ENCODE measurements at regions not wholly inside any gene's neighbourhood (a gene's known extent, or its start where the extent isn't known, plus 50 kb on each side); places are given as distances from the start of the nearest gene placed in this dataset.

- TF ChIP-seq EGR1 (IDR thresholded peaks at IDR 0.05; ENCODE audit: low read depth in 2 of 2) (no peak), TAF1 (conservative IDR thresholded peaks at IDR 0.05) (no peak), JUND (IDR thresholded peaks at IDR 0.05) (no peak), GABPA (IDR thresholded peaks at IDR 0.05 in 1 of 2, conservative IDR thresholded peaks at IDR 0.05 in 1 of 2) (no peak), FOXA2 (IDR thresholded peaks at IDR 0.05) (no peak), FOXA1 (IDR thresholded peaks at IDR 0.05) (no peak)
- no peaks in the 10 kb centered on the region for H3K36me3 ChIP-seq (ENCODE audit: control insufficient read depth in 4 of 4, insufficient read depth in 3 of 4, low read depth in 1 of 4, low read length in 3 of 4)
- H3K27me3 ChIP-seq (ENCODE audit: control insufficient read depth in 4 of 4, insufficient read depth in 4 of 4, low read length in 3 of 4) = no peaks in the 10 kb centered on the region
- no peak overlapping the region for H3K4me3 ChIP-seq (ENCODE audit: low read depth in 1 of 3, low read length in 3 of 3)
- H3K4me1 ChIP-seq (ENCODE audit: control insufficient read depth in 4 of 4, insufficient read depth in 4 of 4, low read length in 3 of 4) = peaks cover 0 to 7% (median 6%) of the 10 kb centered on the region in 4 donors
- no peak overlapping the region for H3K9ac ChIP-seq (ENCODE audit: low read depth in 1 of 2, low read length in 2 of 2)
- DNase-seq (ENCODE audit: low spot score) = no peak
- 87% methylated on average over 6 of the region's 6 CpGs for WGBS
- no peaks in the 10 kb centered on the region for H3K9me3 ChIP-seq (ENCODE audit: control insufficient read depth in 4 of 4, low read length in 3 of 4)
- H3K27ac ChIP-seq (ENCODE audit: low read depth in 1 of 2, low read length in 2 of 2) = no peak overlapping the region
These were observed 118.3 kb downstream of the SLC25A47 start for GRCh38 chr14:100441271-100441947.

DNA sequence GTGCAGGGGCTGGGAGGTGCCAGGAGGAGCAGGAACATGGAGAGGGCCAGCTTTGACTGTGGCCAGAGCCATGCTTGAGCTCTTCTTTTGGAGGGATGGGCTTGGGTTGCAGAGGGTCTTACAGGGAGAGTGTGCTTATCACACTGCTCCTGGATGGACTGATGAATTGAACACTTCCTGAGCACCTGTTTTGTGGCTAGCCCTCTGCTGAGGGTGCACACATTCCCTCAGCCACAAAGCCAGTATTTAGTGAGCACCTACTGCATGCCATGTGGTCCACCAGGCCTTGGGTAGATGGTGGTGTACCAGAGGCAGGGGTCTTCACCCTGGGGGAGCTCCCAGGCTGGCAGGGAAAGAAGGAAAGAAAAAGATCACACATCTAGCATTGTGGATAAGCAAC is 118.9 kb downstream of the SLC25A47 start:
- DNase-seq (ENCODE audit: low spot score) = no peak
- Histone ChIP-seq H3K27me3 (ENCODE audit: control insufficient read depth in 4 of 4, insufficient read depth in 4 of 4, low read length in 3 of 4) (no peaks in the 10 kb centered on the region), H3K9me3 (ENCODE audit: control insufficient read depth in 4 of 4, low read length in 3 of 4) (no peaks in the 10 kb centered on the region), H3K36me3 (ENCODE audit: control insufficient read depth in 4 of 4, insufficient read depth in 3 of 4, low read depth in 1 of 4, low read length in 3 of 4) (no peaks in the 10 kb centered on the region), H3K4me1 (ENCODE audit: control insufficient read depth in 4 of 4, insufficient read depth in 4 of 4, low read length in 3 of 4) (peaks cover 0 to 7% (median 6%) of the 10 kb centered on the region in 4 donors), H3K9ac (ENCODE audit: low read depth in 1 of 2, low read length in 2 of 2) (no peak overlapping the region), H3K4me3 (ENCODE audit: low read depth in 1 of 3, low read length in 3 of 3) (no peak overlapping the region), H3K27ac (ENCODE audit: low read depth in 1 of 2, low read length in 2 of 2) (no peak overlapping the region)
- TF ChIP-seq, protein P1, sequence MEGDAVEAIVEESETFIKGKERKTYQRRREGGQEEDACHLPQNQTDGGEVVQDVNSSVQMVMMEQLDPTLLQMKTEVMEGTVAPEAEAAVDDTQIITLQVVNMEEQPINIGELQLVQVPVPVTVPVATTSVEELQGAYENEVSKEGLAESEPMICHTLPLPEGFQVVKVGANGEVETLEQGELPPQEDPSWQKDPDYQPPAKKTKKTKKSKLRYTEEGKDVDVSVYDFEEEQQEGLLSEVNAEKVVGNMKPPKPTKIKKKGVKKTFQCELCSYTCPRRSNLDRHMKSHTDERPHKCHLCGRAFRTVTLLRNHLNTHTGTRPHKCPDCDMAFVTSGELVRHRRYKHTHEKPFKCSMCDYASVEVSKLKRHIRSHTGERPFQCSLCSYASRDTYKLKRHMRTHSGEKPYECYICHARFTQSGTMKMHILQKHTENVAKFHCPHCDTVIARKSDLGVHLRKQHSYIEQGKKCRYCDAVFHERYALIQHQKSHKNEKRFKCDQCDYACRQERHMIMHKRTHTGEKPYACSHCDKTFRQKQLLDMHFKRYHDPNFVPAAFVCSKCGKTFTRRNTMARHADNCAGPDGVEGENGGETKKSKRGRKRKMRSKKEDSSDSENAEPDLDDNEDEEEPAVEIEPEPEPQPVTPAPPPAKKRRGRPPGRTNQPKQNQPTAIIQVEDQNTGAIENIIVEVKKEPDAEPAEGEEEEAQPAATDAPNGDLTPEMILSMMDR (IDR thresholded peaks at IDR 0.05; ENCODE audit: low read depth, low read length, missing input control) = no peak
- no peak for TF ChIP-seq GABPA (IDR thresholded peaks at IDR 0.05 in 1 of 2, conservative IDR thresholded peaks at IDR 0.05 in 1 of 2)
- TF ChIP-seq MAX (IDR thresholded peaks at IDR 0.05) = no peak
- no peak for TF ChIP-seq FOXA1 (IDR thresholded peaks at IDR 0.05)
- no peak for TF ChIP-seq RAD21 (IDR thresholded peaks at IDR 0.05)
- no peak for TF ChIP-seq FOXA2 (IDR thresholded peaks at IDR 0.05)

DNA sequence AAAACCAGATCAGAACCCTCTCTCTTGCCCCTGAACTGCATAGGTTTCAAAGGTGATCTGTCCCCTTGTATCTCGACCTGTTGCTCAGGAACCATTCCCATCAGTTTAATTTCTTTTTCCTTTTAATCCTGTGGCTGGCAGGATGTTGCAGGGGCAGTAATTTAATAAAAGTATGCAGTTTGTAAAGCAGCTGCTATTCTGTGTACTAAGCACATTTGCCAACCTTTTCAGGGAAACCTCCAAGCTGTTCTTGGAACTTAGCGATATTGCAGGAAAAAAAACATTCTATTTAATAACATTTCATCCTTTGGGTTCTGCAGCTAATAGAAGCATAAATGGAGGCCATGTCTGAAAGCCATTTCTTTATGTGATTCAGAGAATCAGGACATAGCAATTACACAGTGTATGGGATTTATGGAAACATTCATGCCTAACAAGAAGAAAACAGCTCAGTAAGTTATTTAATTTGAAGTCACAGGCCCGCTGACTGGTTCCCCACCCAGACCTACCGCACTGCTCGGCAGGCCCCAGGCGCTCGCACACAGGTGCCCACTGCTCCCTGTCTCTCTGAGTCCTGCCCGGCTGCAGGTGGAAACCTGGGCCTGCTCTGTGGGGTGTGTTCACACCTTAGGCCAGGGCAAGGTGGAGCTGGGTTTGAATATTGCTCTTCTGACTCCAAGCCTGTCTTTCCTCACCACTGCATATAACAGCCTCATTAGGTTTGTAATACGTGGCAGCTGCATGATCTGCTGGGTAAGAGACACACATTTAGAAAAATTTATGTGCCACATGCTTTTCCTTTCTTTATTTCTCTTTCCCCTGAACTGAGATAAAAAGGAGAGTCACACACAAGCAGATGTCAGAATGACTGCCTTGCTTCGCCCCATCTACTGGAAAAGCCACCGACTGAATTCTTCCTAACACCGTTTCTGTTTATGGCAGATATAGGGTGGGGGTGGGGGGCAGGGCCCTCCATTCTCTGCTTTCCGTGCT is 119.7 kb downstream of the SLC25A47 start:
- 87% methylated on average over 13 of the region's 13 CpGs for WGBS
- H3K9ac ChIP-seq (ENCODE audit: low read depth in 1 of 2, low read length in 2 of 2) = no peak overlapping the region

More for the DNA sequence above, 119.7 kb downstream of the SLC25A47 start:
- H3K4me1 ChIP-seq (ENCODE audit: control insufficient read depth in 4 of 4, insufficient read depth in 4 of 4, low read length in 3 of 4) = peaks cover 0 to 7% (median 6%) of the 10 kb centered on the region in 4 donors
- no peak overlapping the region for H3K27ac ChIP-seq (ENCODE audit: low read depth in 1 of 2, low read length in 2 of 2)
- TF ChIP-seq, protein P1 (IDR thresholded peaks at IDR 0.05; ENCODE audit: low read depth, low read length, missing input control) = no peak
- TF ChIP-seq NR2F2 (IDR thresholded peaks at IDR 0.05) (no peak), RXRA (IDR thresholded peaks at IDR 0.05) (no peak), HNF4G (IDR thresholded peaks at IDR 0.05) (no peak), SP1 (IDR thresholded peaks at IDR 0.05) (no peak)
- no peaks in the 10 kb centered on the region for H3K36me3 ChIP-seq (ENCODE audit: control insufficient read depth in 4 of 4, insufficient read depth in 3 of 4, low read depth in 1 of 4, low read length in 3 of 4)
- no peak overlapping the region for H3K4me3 ChIP-seq (ENCODE audit: low read depth in 1 of 3, low read length in 3 of 3)
- DNase-seq (ENCODE audit: low spot score) = no peak
- no peaks in the 10 kb centered on the region for H3K27me3 ChIP-seq (ENCODE audit: control insufficient read depth in 4 of 4, insufficient read depth in 4 of 4, low read length in 3 of 4)
- H3K9me3 ChIP-seq (ENCODE audit: control insufficient read depth in 4 of 4, low read length in 3 of 4) = no peaks in the 10 kb centered on the region

All from liver (tissue), 8 donors.